PFSK-1 (cell line): ENCODE measurements at regions not wholly inside any gene's neighbourhood (a gene's known extent, or its start where the extent isn't known, plus 50 kb on each side); places are given as distances from the start of the nearest gene placed in this dataset.

Source experiments
- POLR2AphosphoS5 ChIP-seq: IDR thresholded peaks from 2 replicates; pipeline ENCODE4 v1.6.1; 2012; ENCODE audit warnings: low read depth, mild to moderate bottlenecking, control low read depth, low read length, moderate library complexity
- SIN3A ChIP-seq: IDR thresholded peaks from 2 replicates; pipeline ENCODE4 v1.6.1; 2012; ENCODE audit warnings: mild to moderate bottlenecking, low read length, moderate library complexity, borderline replicate concordance; ENCODE audit not compliant: insufficient read depth
- TAF1 ChIP-seq: IDR thresholded peaks from 2 replicates; pipeline ENCODE4 v1.6.1; 2012; ENCODE audit warnings: low read length, control low read depth, borderline replicate concordance; ENCODE audit not compliant: insufficient read depth

- TF ChIP-seq SIN3A (no peak), POLR2AphosphoS5 (no peak), TAF1 (no peak)
Measured at GRCh38 chr1:88035578-88035977, 648.5 kb upstream of the PKN2 start.
